ENCODE measurements at regions not wholly inside any gene's neighbourhood (a gene's known extent, or its start where the extent isn't known, plus 50 kb on each side); places are given as distances from the start of the nearest gene placed in this dataset.

DNA sequence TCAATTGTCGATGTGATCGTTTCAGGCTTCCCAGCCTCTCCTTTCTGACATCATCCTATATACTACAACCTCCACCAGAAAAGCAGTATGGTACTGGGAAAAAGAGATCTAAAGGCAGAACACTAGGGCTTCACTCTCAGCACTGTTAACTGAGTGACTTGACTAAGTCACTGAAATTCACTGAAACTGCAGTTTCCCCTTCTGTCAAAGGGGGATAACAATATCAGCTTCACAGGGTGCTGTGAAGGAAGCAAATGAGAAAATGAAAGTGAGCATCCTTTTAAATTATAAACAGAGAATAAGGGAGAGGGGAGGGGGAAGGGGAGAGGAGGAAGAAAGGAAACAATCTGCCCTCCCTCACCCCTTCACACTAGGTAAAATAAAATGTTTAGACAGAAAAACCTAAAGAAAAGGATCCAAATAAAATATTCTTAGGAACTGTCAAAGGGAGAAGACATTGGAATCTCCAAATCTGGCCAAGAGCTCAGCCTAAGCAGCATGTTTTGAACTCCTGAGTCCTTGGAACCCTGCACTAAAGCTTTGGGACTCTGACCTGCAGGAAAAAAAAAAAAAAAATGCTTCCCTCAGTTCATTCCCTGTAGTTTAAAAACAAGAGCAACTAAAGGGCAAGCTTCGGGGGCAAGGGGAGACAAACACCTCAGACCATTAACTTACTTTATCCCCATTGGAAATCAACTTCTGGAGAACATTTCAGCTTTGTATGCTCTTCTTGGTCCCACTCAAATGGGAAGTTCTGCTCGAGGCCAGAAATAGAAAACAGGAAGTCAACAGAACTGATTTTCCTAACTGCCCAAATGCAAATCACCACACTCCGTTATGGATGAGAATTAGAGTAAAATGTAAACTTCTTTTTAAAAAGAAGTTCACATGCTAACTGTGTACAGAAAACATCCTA is 178.3 kb downstream of the DEPDC1B start:
- TF ChIP-seq GATA3 (IDR thresholded peaks at IDR 0.05; ENCODE audit: low read depth, low read length) (no peak), GATA2 (IDR thresholded peaks at IDR 0.05; ENCODE audit: low read depth, low read length) (no peak)

Measured in SH-SY5Y (cell line).